H1 (cell line): ENCODE measurements at regions not wholly inside any gene's neighbourhood (a gene's known extent, or its start where the extent isn't known, plus 50 kb on each side); places are given as distances from the start of the nearest gene placed in this dataset.

ENCODE experiments used
- CTCF ChIA-PET: fragments of 300-600 bp; sonication (Branson Sonifier 250); formaldehyde crosslinking; loops from one replicate; lab custom pipeline; 2021; ENCODE audit not compliant: partially characterized antibody; lab: Charles Lee
- POLR2A ChIA-PET: fragments of 300-600 bp; sonication (Branson Sonifier 250); formaldehyde crosslinking; loops from one replicate; lab custom pipeline; 2021; ENCODE audit warnings: inconsistent platforms; ENCODE audit not compliant: partially characterized antibody; lab: Charles Lee
- DNase-seq, 2 experiments: peaks; one replicate each; pipeline versions ENCODE4 v3.0.0 to v3.0.0-alpha.2; 2010 to 2022; ENCODE audit warnings: low spot score in 2 of 2, low read depth in 1 of 2, mixed read lengths in 1 of 2
- FAIRE-seq: peaks from 2 replicates; lab custom pipeline; 2011; peaks lifted over from hg19 to GRCh38; lab: Jason Lieb, UNC
- H2AFZ ChIP-seq: 2 replicates; pipeline ENCODE4 v1.8.1; 2012; ENCODE audit warnings: low read length, inconsistent platforms
- H2AK5ac ChIP-seq: 2 replicates; pipeline ENCODE4 v1.6.1; 2013; ENCODE audit warnings: low read depth, low read length
- H2BK120ac ChIP-seq: replicated peaks from 2 replicates; pipeline ENCODE3; 2013; ENCODE audit warnings: low read depth, low read length, inconsistent platforms
- H2BK12ac ChIP-seq: 2 replicates; pipeline ENCODE4 v1.6.1; 2013; ENCODE audit warnings: low read depth, low read length
- H2BK15ac ChIP-seq: 2 replicates; pipeline ENCODE4 v1.6.1; 2013; ENCODE audit warnings: low read length
- H2BK20ac ChIP-seq: 2 replicates; pipeline ENCODE4 v1.6.1; 2013; ENCODE audit warnings: low read length
- H2BK5ac ChIP-seq: 2 replicates; pipeline ENCODE4 v1.6.1; 2013; ENCODE audit warnings: low read depth, low read length
- H3K14ac ChIP-seq: 2 replicates; pipeline ENCODE4 v1.6.1; 2013; ENCODE audit warnings: inconsistent platforms; ENCODE audit not compliant: insufficient read length
- H3K18ac ChIP-seq: 2 replicates; pipeline ENCODE4 v1.6.1; 2013; ENCODE audit warnings: low read length; ENCODE audit errors: extremely low read depth
- H3K23ac ChIP-seq: 2 replicates; pipeline ENCODE4 v1.6.1; 2013; ENCODE audit warnings: inconsistent platforms; ENCODE audit not compliant: insufficient read length
- H3K23me2 ChIP-seq: 2 replicates; pipeline ENCODE4 v1.6.1; 2013; ENCODE audit warnings: low read depth, low read length
- H3K27ac ChIP-seq: 2 replicates; pipeline ENCODE4 v1.6.1; 2011; ENCODE audit warnings: low read depth, low read length, inconsistent platforms
- H3K27me3 ChIP-seq, 4 experiments: replicated peaks in 1 of 4; 1 replicate in 1 of 4; 2 replicates in 3 of 4; pipeline versions ENCODE4 v1.6.1 to v1.8.1; 2011 to 2013; ENCODE audit warnings: low read length in 3 of 4, mild to moderate bottlenecking in 3 of 4, inconsistent platforms in 2 of 4, mixed read lengths in 2 of 4, moderate library complexity in 1 of 4; ENCODE audit not compliant: control insufficient read depth in 3 of 4, insufficient read depth in 3 of 4; ENCODE audit errors: extremely low read depth in 1 of 4
- H3K36me3 ChIP-seq, 4 experiments: 2 replicates each; pipeline versions ENCODE4 v1.6.1 to v1.8.1; 2011 to 2013; ENCODE audit warnings: mild to moderate bottlenecking in 4 of 4, low read length in 3 of 4, moderate library complexity in 2 of 4, control low read depth in 1 of 4, inconsistent platforms in 1 of 4; ENCODE audit not compliant: insufficient read depth in 4 of 4, control insufficient read depth in 2 of 4
- H3K4ac ChIP-seq: replicated peaks from 2 replicates; pipeline ENCODE3; 2013; ENCODE audit warnings: low read length, low read depth, mixed read lengths, inconsistent platforms; ENCODE audit not compliant: insufficient read length
- H3K4me1 ChIP-seq, 4 experiments: replicated peaks in 1 of 4; 1 replicate in 1 of 4; 2 replicates in 3 of 4; pipeline versions ENCODE4 v1.6.1 to v1.8.1; 2011 to 2013; ENCODE audit warnings: low read length in 3 of 4, inconsistent platforms in 2 of 4, mixed read lengths in 1 of 4; ENCODE audit not compliant: insufficient read depth in 4 of 4, control insufficient read depth in 3 of 4
- H3K4me2 ChIP-seq, 2 experiments: 2 replicates each; pipeline versions ENCODE4 v1.6.1 to v1.8.1; 2011 to 2013; ENCODE audit warnings: low read depth in 2 of 2, low read length in 2 of 2, control low read depth in 1 of 2, inconsistent platforms in 1 of 2, mild to moderate bottlenecking in 1 of 2; ENCODE audit not compliant: insufficient read depth in 1 of 2
- H3K4me3 ChIP-seq, 4 experiments: fragments of 200-600, 300-600 bp in 1 of 4; sonication (generic), shearing (Covaris generic), sonication (Bioruptor Twin) in 1 of 4; 2 replicates each; pipeline versions ENCODE4 v1.5.1 to v1.8.1; 2011 to 2016; ENCODE audit warnings: low read length in 4 of 4, low read depth in 3 of 4, control low read depth in 2 of 4, inconsistent platforms in 2 of 4, mild to moderate bottlenecking in 2 of 4, mixed read lengths in 1 of 4, moderate library complexity in 1 of 4; ENCODE audit not compliant: insufficient read depth in 2 of 4; ENCODE audit errors: extremely low read depth in 1 of 4
- H3K56ac ChIP-seq: replicated peaks from 2 replicates; pipeline ENCODE3; 2013; ENCODE audit warnings: low read depth, mild to moderate bottlenecking, mixed read lengths, low read length, inconsistent platforms; ENCODE audit not compliant: insufficient read length
- H3K79me1 ChIP-seq: 2 replicates; pipeline ENCODE4 v1.6.1; 2013; ENCODE audit warnings: low read depth, low read length, control low read depth
- H3K79me2 ChIP-seq, 2 experiments: 2 replicates each; pipeline versions ENCODE4 v1.6.1 to v1.8.1; 2012 to 2013; ENCODE audit warnings: low read length in 2 of 2, mild to moderate bottlenecking in 2 of 2, inconsistent platforms in 1 of 2; ENCODE audit not compliant: insufficient read depth in 2 of 2, control insufficient read depth in 1 of 2
- H3K9ac ChIP-seq, 4 experiments: replicated peaks in 1 of 4; 1 replicate in 1 of 4; 2 replicates in 3 of 4; pipeline versions ENCODE4 v1.6.1 to v1.8.1; 2011 to 2013; ENCODE audit warnings: low read depth in 3 of 4, low read length in 3 of 4, control low read depth in 2 of 4, mild to moderate bottlenecking in 2 of 4, moderate library complexity in 2 of 4, inconsistent platforms in 1 of 4; ENCODE audit errors: extremely low read depth in 1 of 4
- H3K9me3 ChIP-seq, 2 experiments: 2 replicates each; pipeline versions ENCODE4 v1.6.1 to v1.8.1; 2012 to 2013; ENCODE audit warnings: mild to moderate bottlenecking in 2 of 2, moderate library complexity in 2 of 2, control low read depth in 1 of 2, inconsistent platforms in 1 of 2, low read depth in 1 of 2, low read length in 1 of 2, mixed read lengths in 1 of 2; ENCODE audit not compliant: insufficient read depth in 2 of 2
- H4K20me1 ChIP-seq, 2 experiments: replicated peaks in 1 of 2; 2 replicates each; pipeline versions ENCODE3 to v1.8.1; 2011 to 2013; ENCODE audit warnings: inconsistent platforms in 2 of 2, low read length in 2 of 2, mild to moderate bottlenecking in 1 of 2; ENCODE audit not compliant: insufficient read depth in 2 of 2, control insufficient read depth in 1 of 2
- H4K5ac ChIP-seq: 2 replicates; pipeline ENCODE4 v1.6.1; 2013; ENCODE audit warnings: low read length, low read depth, mixed read lengths, inconsistent platforms; ENCODE audit not compliant: insufficient read length
- H4K8ac ChIP-seq: 2 replicates; pipeline ENCODE4 v1.8.0; 2013; ENCODE audit warnings: mild to moderate bottlenecking, moderate library complexity, low read length, inconsistent platforms; ENCODE audit not compliant: insufficient read depth; ENCODE audit errors: extremely low read depth
- H4K91ac ChIP-seq: replicated peaks from 2 replicates; pipeline ENCODE3; 2013; ENCODE audit warnings: low read length, mixed read lengths, inconsistent platforms; ENCODE audit not compliant: insufficient read length
- BRCA1 ChIP-seq: IDR thresholded peaks from 2 replicates; pipeline ENCODE4 v1.6.1; 2012; ENCODE audit warnings: low read depth, low read length, improper control_type of control experiment
- CBX8 ChIP-seq: fragments of 300-800, 300-1000 bp; sonication (generic); IDR thresholded peaks from 2 replicates; pipeline ENCODE4 v1.7.1; 2016; ENCODE audit warnings: low read depth, low read length, borderline replicate concordance
- CHD2 ChIP-seq: IDR thresholded peaks from 2 replicates; pipeline ENCODE4 v1.6.1; 2012; ENCODE audit warnings: low read length, improper control_type of control experiment
- EP300 ChIP-seq, 2 experiments: IDR thresholded peaks; 1 replicate in 1 of 2; 2 replicates in 1 of 2; pipeline ENCODE4 v1.6.1; 2011 to 2012; ENCODE audit warnings: low read depth in 2 of 2, low read length in 2 of 2, mild to moderate bottlenecking in 2 of 2, borderline replicate concordance in 1 of 2, inconsistent platforms in 1 of 2, moderate library complexity in 1 of 2
- GABPA ChIP-seq: IDR thresholded peaks from 2 replicates; pipeline ENCODE4 v1.6.1; 2011; ENCODE audit warnings: mild to moderate bottlenecking, low read length, moderate library complexity, borderline replicate concordance; ENCODE audit not compliant: insufficient read depth
- HDAC2 ChIP-seq, 2 experiments: fragments of 300-600 bp in 1 of 2; sonication (generic) in 1 of 2; IDR thresholded peaks; 2 replicates each; pipeline ENCODE4 v1.6.1; 2011 to 2012; ENCODE audit warnings: low read depth in 2 of 2, low read length in 2 of 2, mild to moderate bottlenecking in 2 of 2, moderate library complexity in 2 of 2, borderline replicate concordance in 1 of 2, inconsistent platforms in 1 of 2
- HDAC6 ChIP-seq: IDR thresholded peaks from one replicate; pipeline ENCODE4 v1.7.1; 2012; ENCODE audit warnings: low read depth, mild to moderate bottlenecking, inconsistent platforms, low read length, moderate library complexity
- NANOG ChIP-seq: IDR thresholded peaks from 2 replicates; pipeline ENCODE4 v1.6.1; 2011; ENCODE audit warnings: low read length, low read depth, mild to moderate bottlenecking, inconsistent platforms; ENCODE audit not compliant: insufficient read depth, poor library complexity, severe bottlenecking
- RAD21 ChIP-seq, 2 experiments: IDR thresholded peaks in 1 of 2; conservative IDR thresholded peaks in 1 of 2; 2 replicates each; pipeline ENCODE4 v1.6.1; 2011; ENCODE audit warnings: low read depth in 2 of 2, low read length in 2 of 2, improper control_type of control experiment in 1 of 2, inconsistent platforms in 1 of 2, mild to moderate bottlenecking in 1 of 2, moderate library complexity in 1 of 2
- SP1 ChIP-seq: IDR thresholded peaks from 2 replicates; pipeline ENCODE4 v1.6.1; 2011; ENCODE audit warnings: low read depth, low read length
- TEAD4 ChIP-seq: IDR thresholded peaks from 2 replicates; pipeline ENCODE4 v1.6.1; 2012; ENCODE audit warnings: low read depth, low read length, inconsistent platforms, mixed read lengths
- ZNF274 ChIP-seq: IDR thresholded peaks from 2 replicates; pipeline ENCODE4 v1.7.0; 2012; ENCODE audit warnings: low read length, borderline replicate concordance; ENCODE audit errors: extremely low read depth
- WGBS, 2 experiments: shearing (Covaris generic) in 1 of 2; methylation state at CpG; one replicate each; pipeline versions ENCODE4 v1.1.6 to v1.1.7; 2013 to 2015; ENCODE audit warnings: low lambda C conversion rate in 2 of 2, mixed read lengths in 2 of 2, inconsistent platforms in 1 of 2, low coverage in 1 of 2, missing lambda C conversion rate in 1 of 2; ENCODE audit not compliant: insufficient replicate concordance in 2 of 2, insufficient coverage in 1 of 2, insufficient read length in 1 of 2; ENCODE audit errors: extremely low coverage in 1 of 2, missing lambda C conversion rate in 1 of 2; 5-methylcytosine and 5-hydroxymethylcytosine counted together

- Histone ChIP-seq H2BK5ac (no peak overlapping the region), H4K20me1 (no peaks in the 10 kb centered on the region), H3K4me2 (no peak overlapping the region), H2AFZ (no peak overlapping the region), H3K4me3 (no peak overlapping the region), H2BK20ac (no peak overlapping the region), H4K5ac (no peak overlapping the region), H2AK5ac (no peak overlapping the region), H3K18ac (no peak overlapping the region), H3K4ac (no peak overlapping the region), H4K91ac (no peak overlapping the region), H3K27ac (no peak overlapping the region), H3K4me1 (no peaks in the 10 kb centered on the region), H3K27me3 (peaks cover 0 to 3% (median under 1%) of the 10 kb centered on the region in 4 experiments; a peak in 2 of 7 replicates), H3K14ac (no peak overlapping the region), H3K23me2 (no peaks in the 10 kb centered on the region), H3K9me3 (peaks cover 2 to 3% of the 10 kb centered on the region in 2 experiments; a peak in 1 of 4 replicates), H4K8ac (no peak overlapping the region), H2BK120ac (no peak overlapping the region), H3K23ac (no peak overlapping the region), H3K79me1 (no peaks in the 10 kb centered on the region), H3K79me2 (no peaks in the 10 kb centered on the region), H3K9ac (no peak overlapping the region), H2BK15ac (no peak overlapping the region), H3K56ac (no peak overlapping the region), H3K36me3 (no peaks in the 10 kb centered on the region), H2BK12ac (no peak overlapping the region)
- ChIA-PET POLR2A (no interaction called here), CTCF (interaction anchor here (1.7 kb wide), 1 partner anchor 41 kb away, joined by 5 read pairs; no protein-coding TSS in a partner anchor)
- TF ChIP-seq EP300 (IDR thresholded peaks at IDR 0.05; ENCODE audit: borderline replicate concordance in 1 of 2, low read depth in 2 of 2, low read length in 2 of 2) (no peak), NANOG (no peak), BRCA1 (no peak), GABPA (no peak), HDAC2 (IDR thresholded peaks at IDR 0.05; ENCODE audit: borderline replicate concordance in 1 of 2, low read depth in 2 of 2, low read length in 2 of 2) (no peak), CBX8 (no peak), CHD2 (no peak), RAD21 (IDR thresholded peaks at IDR 0.05 in 1 of 2, conservative IDR thresholded peaks at IDR 0.05 in 1 of 2; ENCODE audit: low read depth in 2 of 2, low read length in 2 of 2) (no peak), SP1 (no peak), ZNF274 (no peak), HDAC6 (no peak), TEAD4 (no peak)
- DNase-seq (no peak), FAIRE-seq (no peak)
- 59% methylated on average over 2 of the region's 2 CpGs; no CpG with 5 or more reads in 1 of the 2 experiments for WGBS, 2 experiments
These were observed 282.6 kb downstream of the ICOS start for GRCh38 chr2:204219196-204219595.
